NT2/D1 (cell line): ENCODE measurements at regions not wholly inside any gene's neighbourhood (a gene's known extent, or its start where the extent isn't known, plus 50 kb on each side); places are given as distances from the start of the nearest gene placed in this dataset.
"Not testable (repeated sequence)": the region's sequence is repeated elsewhere in the genome, so short reads cannot be mapped to it uniquely, and the experiment has no call there.

Source experiments
- DNase-seq: peaks from one replicate; pipeline ENCODE4 v3.0.0-alpha.2; 2011; ENCODE audit warnings: low read depth, low spot score
- H3K27me3 ChIP-seq: 2 replicates; pipeline ENCODE4 v1.6.0; 2011; ENCODE audit warnings: mild to moderate bottlenecking; ENCODE audit not compliant: insufficient read length, insufficient read depth
- H3K36me3 ChIP-seq: 2 replicates; pipeline ENCODE4 v1.6.1; 2011; ENCODE audit warnings: mild to moderate bottlenecking, low read length, mixed read lengths; ENCODE audit not compliant: insufficient read depth, insufficient read length
- H3K4me1 ChIP-seq: 2 replicates; pipeline ENCODE4 v1.5.1; 2011; ENCODE audit not compliant: insufficient read depth, insufficient read length
- H3K4me3 ChIP-seq: 2 replicates; pipeline ENCODE4 v1.5.1; 2011; ENCODE audit warnings: low read depth; ENCODE audit not compliant: insufficient read length
- H3K9ac ChIP-seq: 2 replicates; pipeline ENCODE4 v1.6.0; 2011; ENCODE audit warnings: low read depth; ENCODE audit not compliant: insufficient read length
- H3K9me3 ChIP-seq: 2 replicates; pipeline ENCODE4 v1.5.1; 2011; ENCODE audit warnings: mild to moderate bottlenecking, low read length; ENCODE audit not compliant: insufficient read depth
- SUZ12 ChIP-seq: IDR thresholded peaks from 2 replicates; pipeline ENCODE4 v1.6.1; 2011; ENCODE audit not compliant: insufficient read length, insufficient read depth; ENCODE audit errors: extremely low read depth
- YY1 ChIP-seq: IDR thresholded peaks from 2 replicates; pipeline ENCODE4 v1.6.1; 2011; ENCODE audit not compliant: insufficient read length, insufficient read depth
- ZNF274 ChIP-seq: IDR thresholded peaks from 2 replicates; pipeline ENCODE4 v1.6.1; 2011; ENCODE audit warnings: mild to moderate bottlenecking, low read depth, low read length

GRCh38 chr5:103881560-103881959 lies 319.0 kb upstream of the NUDT12 start:
- no peak for DNase-seq
- no peaks in the 10 kb centered on the region for H3K27me3 ChIP-seq
- H3K4me3 ChIP-seq, result no peak overlapping the region
- no peak overlapping the region for H3K9ac ChIP-seq
- TF ChIP-seq YY1, result no peak
- no peak for TF ChIP-seq ZNF274
- no peak for TF ChIP-seq SUZ12
- H3K36me3 ChIP-seq, result no peaks in the 10 kb centered on the region
- H3K9me3 ChIP-seq, result no peaks in the 10 kb centered on the region
- no peaks in the 10 kb centered on the region for H3K4me1 ChIP-seq

DNA sequence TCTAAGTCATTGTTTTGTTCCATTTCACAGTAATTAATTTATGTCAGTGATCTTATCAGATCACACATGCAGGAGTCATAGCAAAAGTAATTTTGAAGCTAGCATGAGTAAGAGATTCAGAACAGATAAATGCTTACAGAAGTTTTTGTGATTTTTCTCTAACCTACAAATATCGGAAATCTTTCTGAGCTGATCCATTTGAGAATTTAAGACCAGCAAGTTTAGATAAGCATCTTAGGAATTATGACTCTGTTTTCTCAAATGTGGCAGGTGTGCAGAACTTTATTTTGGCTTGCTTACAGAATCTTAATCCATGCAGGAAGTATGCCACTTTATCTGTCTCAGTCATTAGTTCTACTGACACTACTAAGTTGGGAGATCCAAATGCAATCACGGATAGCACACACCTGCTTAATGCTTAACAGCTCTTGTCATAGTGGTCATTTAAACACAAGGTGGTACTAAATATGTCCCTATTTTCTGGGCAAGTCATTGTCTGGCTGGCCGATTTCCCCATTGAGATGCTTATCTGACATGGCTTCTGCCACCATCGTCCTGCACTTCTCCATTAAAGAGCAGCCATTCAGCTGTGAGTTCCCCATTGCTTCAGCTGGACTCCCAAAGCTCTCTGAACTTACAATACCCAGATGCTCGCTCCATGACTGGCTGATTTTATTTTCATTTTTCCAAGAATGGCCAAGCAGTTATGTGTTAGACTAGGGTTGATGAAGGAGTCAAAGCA lies 305.4 kb upstream of the NUDT12 start:
- Histone ChIP-seq H3K36me3 (no peaks in the 10 kb centered on the region), H3K9ac (no peak overlapping the region), H3K4me1 (no peaks in the 10 kb centered on the region), H3K4me3 (no peak overlapping the region), H3K9me3 (no peaks in the 10 kb centered on the region), H3K27me3 (no peaks in the 10 kb centered on the region)
- no peak for DNase-seq
- TF ChIP-seq ZNF274 (no peak), SUZ12 (no peak), YY1 (no peak)

DNA sequence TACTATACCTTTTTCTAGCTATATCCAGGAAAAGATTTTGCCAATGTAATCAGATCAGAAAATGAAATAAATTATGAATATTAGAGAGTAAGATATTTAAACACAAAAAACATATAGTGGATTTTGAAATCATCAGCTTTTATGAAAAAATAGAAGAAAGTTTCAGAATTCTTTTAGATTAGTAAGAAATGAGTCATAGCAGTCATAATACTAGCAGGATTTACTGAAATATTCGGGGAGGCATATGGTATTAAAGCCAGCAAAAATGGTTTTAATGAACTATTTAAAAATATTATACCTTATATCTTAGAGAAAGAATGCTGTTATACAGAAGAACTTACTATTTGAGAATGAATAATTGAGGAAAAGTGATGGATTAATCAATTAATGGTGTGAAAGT lies 303.6 kb upstream of the NUDT12 start:
- Histone ChIP-seq H3K27me3 (no peaks in the 10 kb centered on the region), H3K9me3 (no peaks in the 10 kb centered on the region), H3K9ac (no peak overlapping the region), H3K4me1 (no peaks in the 10 kb centered on the region), H3K36me3 (no peaks in the 10 kb centered on the region), H3K4me3 (no peak overlapping the region)
- TF ChIP-seq YY1 (no peak), SUZ12 (no peak), ZNF274 (no peak)
- no peak for DNase-seq

DNA sequence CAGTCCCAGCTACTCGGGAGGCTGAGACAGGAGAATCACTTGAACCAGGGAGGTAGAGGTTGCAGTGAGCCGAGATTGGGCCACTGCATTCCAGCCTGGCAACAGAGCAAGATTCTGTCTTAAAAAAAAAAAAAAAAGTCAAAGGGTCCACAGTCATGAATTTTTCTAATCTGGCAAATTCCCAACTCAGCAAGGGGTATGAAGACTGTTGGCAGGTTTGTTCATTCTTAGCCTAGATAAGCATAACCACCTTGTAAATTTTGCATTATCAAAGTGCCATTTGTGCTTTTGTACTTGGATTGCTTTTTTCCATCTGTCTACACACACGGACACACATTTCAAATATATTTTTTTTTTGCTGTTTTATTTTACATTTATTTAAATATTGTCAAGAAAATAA lies 299.8 kb upstream of the NUDT12 start:
- H3K4me3 ChIP-seq, result no peak overlapping the region
- H3K9me3 ChIP-seq, result no peaks in the 10 kb centered on the region
- no peak for TF ChIP-seq SUZ12
- TF ChIP-seq YY1, result no peak
- TF ChIP-seq ZNF274, result no peak
- no peak for DNase-seq
- H3K27me3 ChIP-seq, result no peaks in the 10 kb centered on the region
- no peak overlapping the region for H3K9ac ChIP-seq
- H3K36me3 ChIP-seq, result no peaks in the 10 kb centered on the region
- no peaks in the 10 kb centered on the region for H3K4me1 ChIP-seq

- Histone ChIP-seq H3K36me3 (no peaks in the 10 kb centered on the region), H3K4me3 (no peak overlapping the region), H3K4me1 (no peaks in the 10 kb centered on the region), H3K9me3 (no peaks in the 10 kb centered on the region), H3K27me3 (no peaks in the 10 kb centered on the region), H3K9ac (no peak overlapping the region)
- TF ChIP-seq YY1 (no peak), ZNF274 (no peak), SUZ12 (no peak)
- DNase-seq, result no peak
Measured at GRCh38 chr5:103860327-103860726, 297.7 kb upstream of the NUDT12 start.

GRCh38 chr5:103858367-103858766 lies 295.8 kb upstream of the NUDT12 start:
- not testable (repeated sequence) for H3K4me1 ChIP-seq, H3K9ac ChIP-seq, H3K27me3 ChIP-seq, H3K36me3 ChIP-seq, H3K4me3 ChIP-seq, H3K9me3 ChIP-seq, DNase-seq

GRCh38 chr5:103851091-103851490 lies 288.5 kb upstream of the NUDT12 start:
- Histone ChIP-seq H3K4me3 (no peak overlapping the region), H3K27me3 (no peaks in the 10 kb centered on the region), H3K36me3 (no peaks in the 10 kb centered on the region), H3K9ac (no peak overlapping the region), H3K9me3 (no peaks in the 10 kb centered on the region), H3K4me1 (no peaks in the 10 kb centered on the region)
- no peak for DNase-seq
- no peak for TF ChIP-seq SUZ12
- TF ChIP-seq ZNF274, result no peak
- TF ChIP-seq YY1, result no peak

DNA sequence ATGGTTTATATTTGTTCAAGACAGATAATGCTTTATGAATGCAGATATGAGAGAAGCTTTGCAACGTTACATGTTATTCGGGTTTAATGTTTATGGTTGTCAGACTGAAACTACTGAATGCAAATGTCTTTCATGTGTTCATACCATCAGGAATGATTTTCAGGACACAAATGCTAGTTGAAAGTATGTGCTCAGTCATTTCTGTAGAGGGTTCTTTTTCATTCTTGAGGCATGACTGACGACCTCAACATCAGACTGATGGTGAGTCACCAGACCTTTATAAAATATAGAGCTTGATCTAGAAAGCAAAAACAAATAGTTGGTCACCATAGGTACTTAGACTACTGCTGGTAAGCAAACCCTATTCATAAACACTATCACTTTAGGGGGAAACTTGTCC lies 287.3 kb upstream of the NUDT12 start:
- Histone ChIP-seq H3K9me3 (no peaks in the 10 kb centered on the region), H3K36me3 (no peaks in the 10 kb centered on the region), H3K9ac (no peak overlapping the region), H3K4me1 (no peaks in the 10 kb centered on the region), H3K4me3 (no peak overlapping the region), H3K27me3 (no peaks in the 10 kb centered on the region)
- no peak for TF ChIP-seq ZNF274
- no peak for TF ChIP-seq YY1
- DNase-seq, result no peak
